ENCODE measurements at regions not wholly inside any gene's neighbourhood (a gene's known extent, or its start where the extent isn't known, plus 50 kb on each side); places are given as distances from the start of the nearest gene placed in this dataset.
"Not testable (repeated sequence)": the region's sequence is repeated elsewhere in the genome, so short reads cannot be mapped to it uniquely, and the experiment has no call there.

- no peaks in the 10 kb centered on the region for H3K9me3 Mint-ChIP-seq
- no peaks in the 10 kb centered on the region for H3K4me1 Mint-ChIP-seq
- no peak for ATAC-seq
- no peak for DNase-seq
- Histone ChIP-seq H3K27me3 (ENCODE audit: control insufficient read depth, insufficient read depth, low read length) (peaks cover 8% of the 10 kb centered on the region), H3K4me1 (ENCODE audit: control insufficient read depth, insufficient read depth, low read length) (no peaks in the 10 kb centered on the region), H3K36me3 (ENCODE audit: control insufficient read depth, insufficient read depth, low read length) (no peaks in the 10 kb centered on the region), H3K4me3 (ENCODE audit: low read length) (no peak overlapping the region), H3K27ac (ENCODE audit: low read length) (no peak overlapping the region), H3K9me3 (ENCODE audit: control insufficient read depth, insufficient read depth, low read length) (no peaks in the 10 kb centered on the region)
- no peak for TF ChIP-seq CTCF (IDR thresholded peaks at IDR 0.05)
- H3K27ac Mint-ChIP-seq: no peak overlapping the region
- intact Hi-C loops (cut with micrococcal nuclease): no loop called here
- no CpG with 5 or more reads among the region's 1 CpG for whole genome bisulfite sequencing (ENCODE audit: insufficient coverage)
- H3K4me3 Mint-ChIP-seq: no peak overlapping the region
- H3K36me3 Mint-ChIP-seq: peaks cover 11% of the 10 kb centered on the region
- H3K27me3 Mint-ChIP-seq (ENCODE audit: low read depth in 2 of 2): peaks cover 28 to 64% of the 10 kb centered on the region in 2 donors
Observed at GRCh38 chr1:157325220-157325619, 187.0 kb upstream of the ETV3 start.

GRCh38 chr1:157321972-157322371 is 183.8 kb upstream of the ETV3 start:
- whole genome bisulfite sequencing (ENCODE audit: insufficient coverage): no CpG with 5 or more reads among the region's 1 CpG
- H3K4me1 ChIP-seq (ENCODE audit: control insufficient read depth, insufficient read depth, low read length); intact Hi-C loops (cut with micrococcal nuclease); H3K4me1 Mint-ChIP-seq; DNase-seq; H3K27ac Mint-ChIP-seq; H3K9me3 ChIP-seq (ENCODE audit: control insufficient read depth, insufficient read depth, low read length); ATAC-seq; H3K27me3 ChIP-seq (ENCODE audit: control insufficient read depth, insufficient read depth, low read length); H3K27ac ChIP-seq (ENCODE audit: low read length); H3K4me3 Mint-ChIP-seq; H3K4me3 ChIP-seq (ENCODE audit: low read length); H3K36me3 ChIP-seq (ENCODE audit: control insufficient read depth, insufficient read depth, low read length): not testable (repeated sequence)
- peaks cover 29% of the 10 kb centered on the region for H3K36me3 Mint-ChIP-seq
- peaks cover 37 to 64% of the 10 kb centered on the region in 2 donors for H3K27me3 Mint-ChIP-seq (ENCODE audit: low read depth in 2 of 2)
- peaks cover 8 to 14% of the 10 kb centered on the region in 2 donors for H3K9me3 Mint-ChIP-seq

- peaks cover 32 to 63% of the 10 kb centered on the region in 2 donors for H3K27me3 Mint-ChIP-seq (ENCODE audit: low read depth in 2 of 2)
Observed at GRCh38 chr1:157319567-157319966, 181.4 kb upstream of the ETV3 start.

GRCh38 chr1:157317229-157317628 is 179.0 kb upstream of the ETV3 start:
- Mint-ChIP-seq H3K27me3 (ENCODE audit: low read depth in 2 of 2) (peaks cover 35 to 61% of the 10 kb centered on the region in 2 donors), H3K36me3 (peaks cover 37% of the 10 kb centered on the region), H3K9me3 (peaks cover 10 to 16% of the 10 kb centered on the region in 2 donors)
- H3K36me3 ChIP-seq (ENCODE audit: control insufficient read depth, insufficient read depth, low read length); ATAC-seq; H3K4me1 ChIP-seq (ENCODE audit: control insufficient read depth, insufficient read depth, low read length); H3K4me1 Mint-ChIP-seq; intact Hi-C loops (cut with micrococcal nuclease); H3K9me3 ChIP-seq (ENCODE audit: control insufficient read depth, insufficient read depth, low read length); H3K27ac Mint-ChIP-seq; DNase-seq; H3K4me3 ChIP-seq (ENCODE audit: low read length); H3K27me3 ChIP-seq (ENCODE audit: control insufficient read depth, insufficient read depth, low read length); H3K4me3 Mint-ChIP-seq; H3K27ac ChIP-seq (ENCODE audit: low read length): not testable (repeated sequence)
- 100% methylated on average over 2 of the region's 2 CpGs for WGBS (ENCODE audit: insufficient coverage)

More at GRCh38 chr1:157319567-157319966, 181.4 kb upstream of the ETV3 start:
- no peak for TF ChIP-seq CTCF (IDR thresholded peaks at IDR 0.05)
- intact Hi-C loops (cut with micrococcal nuclease): no loop called here
- H3K4me3 ChIP-seq (ENCODE audit: low read length): no peak overlapping the region
- Mint-ChIP-seq H3K9me3 (peaks cover 10 to 16% of the 10 kb centered on the region in 2 donors), H3K27ac (no peak overlapping the region), H3K4me1 (no peaks in the 10 kb centered on the region), H3K4me3 (no peak overlapping the region), H3K36me3 (peaks cover 37% of the 10 kb centered on the region)
- no peaks in the 10 kb centered on the region for H3K4me1 ChIP-seq (ENCODE audit: control insufficient read depth, insufficient read depth, low read length)
- no peaks in the 10 kb centered on the region for H3K36me3 ChIP-seq (ENCODE audit: control insufficient read depth, insufficient read depth, low read length)
- H3K27me3 ChIP-seq (ENCODE audit: control insufficient read depth, insufficient read depth, low read length): peaks cover 8% of the 10 kb centered on the region
- peaks cover 4% of the 10 kb centered on the region for H3K9me3 ChIP-seq (ENCODE audit: control insufficient read depth, insufficient read depth, low read length)
- no peak for ATAC-seq
- H3K27ac ChIP-seq (ENCODE audit: low read length): no peak overlapping the region
- no peak for DNase-seq
- WGBS (ENCODE audit: insufficient coverage): over 99% methylated on average over 5 of the region's 5 CpGs
